ENCODE measurements at regions not wholly inside any gene's neighbourhood (a gene's known extent, or its start where the extent isn't known, plus 50 kb on each side); places are given as distances from the start of the nearest gene placed in this dataset.

GRCh38 chr18:25935356-25935755, 155.1 kb downstream of the SS18 start:
- no peak overlapping the region for H3K9ac ChIP-seq (ENCODE audit: low read length)
- H3K27me3 ChIP-seq (replicated peaks in 1 of 4; ENCODE audit: control extremely low read depth in 1 of 4, control insufficient read depth in 3 of 4, insufficient read depth in 4 of 4, low read length in 3 of 4), result peaks cover 0 to 3% (median 0%) of the 10 kb centered on the region in 4 experiments
- Mint-ChIP-seq H3K9me3 (ENCODE audit: insufficient read depth) (no peaks in the 10 kb centered on the region), H3K4me1 (no peaks in the 10 kb centered on the region), H3K27ac (no peak overlapping the region), H3K4me3 (no peak overlapping the region), H3K27me3 (peaks cover 22% of the 10 kb centered on the region)
- intact Hi-C loops (cut with micrococcal nuclease), result no loop called here
- no peak for DNase-seq
- peaks cover 0 to 2% (median 0%) of the 10 kb centered on the region in 3 donors for H3K9me3 ChIP-seq (ENCODE audit: control extremely low read depth in 1 of 3, control insufficient read depth in 2 of 3, insufficient read depth in 1 of 3, low read length in 2 of 3)
- ChIA-PET CTCF (no interaction called here), POLR2A (no interaction called here)
- no peaks in the 10 kb centered on the region for H4K20me1 ChIP-seq (ENCODE audit: control insufficient read depth, insufficient read depth, low read length, poor library complexity, severe bottlenecking)
- no peak overlapping the region for H2AFZ ChIP-seq (ENCODE audit: insufficient read depth, low read depth, low read length, poor library complexity, severe bottlenecking)
- H3K79me2 ChIP-seq (ENCODE audit: control insufficient read depth, insufficient read depth, low read length), result no peaks in the 10 kb centered on the region
- no peak overlapping the region for H3K4me3 ChIP-seq (ENCODE audit: control extremely low read depth in 1 of 5, extremely low read depth in 1 of 5, insufficient read depth in 1 of 5, low read depth in 2 of 5, low read length in 4 of 5)
- no peaks in the 10 kb centered on the region for H3K4me1 ChIP-seq (ENCODE audit: control insufficient read depth in 2 of 2, insufficient read depth in 2 of 2, low read length in 2 of 2)
- no peaks in the 10 kb centered on the region for H3K36me3 ChIP-seq (replicated peaks in 1 of 2; ENCODE audit: control extremely low read depth in 1 of 2, control insufficient read depth in 1 of 2, extremely low read depth in 1 of 2, insufficient read depth in 2 of 2, low read length in 1 of 2)
- no peak for ATAC-seq (ENCODE audit: low read depth)
- no peak for TF ChIP-seq CTCF (IDR thresholded peaks at IDR 0.05)
- no peak for TF ChIP-seq EZH2 (IDR thresholded peaks at IDR 0.05; ENCODE audit: borderline replicate concordance, insufficient read depth, low read depth, low read length, poor library complexity, severe bottlenecking)
- 89% methylated on average over 1 of the region's 1 CpG for WGBS (ENCODE audit: insufficient coverage)
- H3K4me2 ChIP-seq (replicated peaks; ENCODE audit: low read depth, low read length, poor library complexity, severe bottlenecking), result no peak overlapping the region
- H3K27ac ChIP-seq (ENCODE audit: low read length in 2 of 2), result no peak overlapping the region

GRCh38 chr18:25931126-25931525, 159.3 kb downstream of the SS18 start:
- no peak for ATAC-seq (ENCODE audit: low read depth)
- Mint-ChIP-seq H3K4me3 (no peak overlapping the region), H3K27ac (no peak overlapping the region), H3K27me3 (peaks cover 8% of the 10 kb centered on the region), H3K4me1 (no peaks in the 10 kb centered on the region), H3K9me3 (ENCODE audit: insufficient read depth) (no peaks in the 10 kb centered on the region)
- H3K4me2 ChIP-seq (replicated peaks; ENCODE audit: low read depth, low read length, poor library complexity, severe bottlenecking), result no peak overlapping the region
- no peaks in the 10 kb centered on the region for H3K4me1 ChIP-seq (ENCODE audit: control insufficient read depth in 2 of 2, insufficient read depth in 2 of 2, low read length in 2 of 2)
- no peak for DNase-seq
- TF ChIP-seq CTCF (IDR thresholded peaks at IDR 0.05), result no peak
- TF ChIP-seq EZH2 (IDR thresholded peaks at IDR 0.05; ENCODE audit: borderline replicate concordance, insufficient read depth, low read depth, low read length, poor library complexity, severe bottlenecking), result no peak
- no peak overlapping the region for H2AFZ ChIP-seq (ENCODE audit: insufficient read depth, low read depth, low read length, poor library complexity, severe bottlenecking)
- no CpG with 5 or more reads among the region's 1 CpG for WGBS (ENCODE audit: insufficient coverage)
- no peaks in the 10 kb centered on the region for H4K20me1 ChIP-seq (ENCODE audit: control insufficient read depth, insufficient read depth, low read length, poor library complexity, severe bottlenecking)
- no peaks in the 10 kb centered on the region for H3K79me2 ChIP-seq (ENCODE audit: control insufficient read depth, insufficient read depth, low read length)
- H3K4me3 ChIP-seq (ENCODE audit: control extremely low read depth in 1 of 5, extremely low read depth in 1 of 5, insufficient read depth in 1 of 5, low read depth in 2 of 5, low read length in 4 of 5), result no peak overlapping the region
- ChIA-PET POLR2A (no interaction called here), CTCF (no interaction called here)
- no peaks in the 10 kb centered on the region for H3K36me3 ChIP-seq (replicated peaks in 1 of 2; ENCODE audit: control extremely low read depth in 1 of 2, control insufficient read depth in 1 of 2, extremely low read depth in 1 of 2, insufficient read depth in 2 of 2, low read length in 1 of 2)
- peaks cover 0 to 2% (median 0%) of the 10 kb centered on the region in 3 donors for H3K9me3 ChIP-seq (ENCODE audit: control extremely low read depth in 1 of 3, control insufficient read depth in 2 of 3, insufficient read depth in 1 of 3, low read length in 2 of 3)
- peaks cover 0 to 3% (median 0%) of the 10 kb centered on the region in 4 experiments for H3K27me3 ChIP-seq (replicated peaks in 1 of 4; ENCODE audit: control extremely low read depth in 1 of 4, control insufficient read depth in 3 of 4, insufficient read depth in 4 of 4, low read length in 3 of 4)
- H3K27ac ChIP-seq (ENCODE audit: low read length in 2 of 2), result no peak overlapping the region
- H3K9ac ChIP-seq (ENCODE audit: low read length), result no peak overlapping the region
- intact Hi-C loops (cut with micrococcal nuclease), result no loop called here

All from B cell (primary cell).